Mucosa of gallbladder (tissue), 1 donor: ENCODE measurements at regions not wholly inside any gene's neighbourhood (a gene's known extent, or its start where the extent isn't known, plus 50 kb on each side); places are given as distances from the start of the nearest gene placed in this dataset.

Experiments used
- DNase-seq: peaks from one replicate; pipeline ENCODE4 v3.0.0-alpha.2; 2020; ENCODE audit warnings: low spot score
- donor health status: DM: no; HTN: no; CAD: no.

DNA sequence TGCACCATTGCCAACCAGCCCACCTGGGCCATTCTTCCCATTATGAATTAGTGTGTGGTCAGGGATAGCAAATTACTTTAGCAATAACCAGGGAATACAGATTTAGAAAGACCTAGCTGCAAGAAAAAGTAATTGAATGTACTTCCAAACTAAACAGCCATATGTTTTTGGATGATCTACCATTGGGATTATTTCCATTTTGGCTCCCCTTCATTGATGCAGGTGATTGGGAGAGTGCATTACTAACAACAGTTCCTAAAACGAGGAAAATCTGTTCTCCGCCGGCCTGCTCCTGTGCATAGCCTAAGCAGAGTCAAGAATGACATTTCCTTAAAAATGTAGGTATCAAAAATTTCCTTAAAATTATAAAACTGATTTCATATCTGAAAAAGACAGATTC lies 58.5 kb downstream of the MAIP1 start:
- no peak for DNase-seq

DNA sequence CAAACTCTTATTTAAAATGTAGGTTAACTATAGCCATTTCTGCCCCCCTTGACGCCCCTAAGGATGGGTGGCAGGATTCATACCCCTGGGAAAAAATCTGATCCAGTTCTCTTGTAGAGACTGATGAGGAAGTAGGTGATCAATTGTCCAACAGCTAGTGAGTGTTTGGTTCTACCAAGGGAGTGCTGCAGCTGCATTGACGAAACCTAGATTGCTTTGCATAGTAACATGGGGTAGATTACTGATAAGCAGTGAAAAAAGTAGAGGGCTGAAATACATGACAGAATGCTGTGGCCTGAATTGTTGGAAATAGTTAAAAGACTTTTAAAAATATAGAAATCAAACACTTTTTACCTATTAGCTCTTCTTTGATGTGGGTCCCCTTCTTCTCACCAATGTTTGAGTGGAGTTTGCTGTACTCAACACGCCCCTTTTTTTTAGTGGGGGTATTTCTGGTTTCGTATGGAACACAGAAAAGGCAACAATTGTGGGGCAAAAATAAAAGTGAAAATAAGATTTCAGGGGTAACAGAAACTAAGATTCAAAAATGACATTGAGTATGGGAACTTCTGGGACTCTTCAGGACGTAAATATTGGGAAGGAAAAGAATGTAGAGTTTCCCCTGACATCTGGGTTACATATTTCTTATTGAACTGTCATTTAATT lies 66.2 kb downstream of the MAIP1 start:
- DNase-seq = no peak

GRCh38 chr2:200022511-200022910 lies 67.1 kb downstream of the MAIP1 start:
- DNase-seq = no peak

- DNase-seq = no peak
These were observed 68.2 kb downstream of the MAIP1 start for GRCh38 chr2:200023570-200023969.

- DNase-seq = no peak
These were observed 70.3 kb downstream of the MAIP1 start for GRCh38 chr2:200025717-200026116.

DNA sequence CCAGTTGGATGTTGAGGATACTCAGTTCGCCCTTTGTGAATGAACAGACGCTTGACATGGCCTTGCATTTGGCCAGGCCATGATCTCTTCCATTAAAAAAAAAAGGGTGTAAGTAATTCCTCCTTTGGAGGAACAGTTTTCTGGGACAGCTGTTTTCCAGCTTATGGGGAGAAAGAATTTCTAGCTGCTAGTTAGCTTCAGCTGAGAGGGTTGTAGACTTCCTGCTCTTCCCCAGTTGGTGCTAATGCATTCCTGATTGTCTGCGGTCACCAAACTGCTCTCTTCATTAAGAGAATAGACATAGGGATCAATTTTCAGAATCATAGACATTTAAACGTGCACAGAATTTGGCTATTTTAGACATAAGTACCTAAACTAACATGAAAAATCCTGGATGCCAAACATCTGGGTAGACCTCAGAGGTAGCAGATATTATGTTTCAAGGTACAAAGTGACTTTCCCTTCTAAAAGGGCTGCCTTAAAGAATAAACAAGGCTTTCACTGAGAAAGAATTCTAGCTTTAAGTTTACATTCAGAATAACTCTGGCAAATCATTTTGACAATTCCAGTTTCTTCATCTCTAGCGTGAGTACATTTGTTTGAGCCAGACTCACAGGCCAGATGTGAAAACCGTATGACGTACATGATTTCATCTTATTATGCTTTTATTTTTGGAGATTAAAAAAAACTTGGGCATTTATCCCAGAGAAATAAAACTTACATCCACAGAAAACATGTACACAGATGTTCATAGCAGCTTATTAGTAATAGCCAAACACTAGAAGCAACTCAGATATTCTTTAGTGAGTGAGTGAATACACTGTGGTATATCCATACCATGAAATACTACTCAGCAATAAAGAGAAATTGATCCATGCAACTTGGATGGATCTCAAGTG lies 71.2 kb downstream of the MAIP1 start:
- DNase-seq = no peak

GRCh38 chr2:200028998-200029397 lies 73.6 kb downstream of the MAIP1 start:
- DNase-seq = no peak

DNA sequence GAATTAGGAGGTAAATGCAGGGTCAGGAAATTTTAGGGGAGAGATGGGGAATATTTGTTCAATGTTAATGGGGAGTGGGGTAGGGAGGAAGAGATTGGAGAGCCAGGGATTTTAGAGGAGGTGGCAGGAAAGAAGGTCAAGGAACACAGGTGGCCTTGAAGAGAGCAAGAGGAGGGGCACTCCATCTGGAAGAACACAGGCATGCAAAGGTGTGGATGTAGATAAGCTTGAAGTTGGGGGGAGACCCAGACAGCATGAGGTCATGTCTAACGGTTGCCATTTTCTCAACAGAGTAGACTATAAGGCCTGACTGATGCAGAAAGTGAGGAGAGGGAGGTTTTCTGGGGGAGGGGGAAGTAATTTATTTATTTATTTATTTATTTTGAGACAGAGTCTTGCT lies 77.5 kb downstream of the MAIP1 start:
- no peak for DNase-seq

GRCh38 chr2:200033929-200034328 lies 78.5 kb downstream of the MAIP1 start:
- DNase-seq = no peak

- DNase-seq = no peak
These were observed 79.4 kb downstream of the MAIP1 start for GRCh38 chr2:200034816-200035215.

DNA sequence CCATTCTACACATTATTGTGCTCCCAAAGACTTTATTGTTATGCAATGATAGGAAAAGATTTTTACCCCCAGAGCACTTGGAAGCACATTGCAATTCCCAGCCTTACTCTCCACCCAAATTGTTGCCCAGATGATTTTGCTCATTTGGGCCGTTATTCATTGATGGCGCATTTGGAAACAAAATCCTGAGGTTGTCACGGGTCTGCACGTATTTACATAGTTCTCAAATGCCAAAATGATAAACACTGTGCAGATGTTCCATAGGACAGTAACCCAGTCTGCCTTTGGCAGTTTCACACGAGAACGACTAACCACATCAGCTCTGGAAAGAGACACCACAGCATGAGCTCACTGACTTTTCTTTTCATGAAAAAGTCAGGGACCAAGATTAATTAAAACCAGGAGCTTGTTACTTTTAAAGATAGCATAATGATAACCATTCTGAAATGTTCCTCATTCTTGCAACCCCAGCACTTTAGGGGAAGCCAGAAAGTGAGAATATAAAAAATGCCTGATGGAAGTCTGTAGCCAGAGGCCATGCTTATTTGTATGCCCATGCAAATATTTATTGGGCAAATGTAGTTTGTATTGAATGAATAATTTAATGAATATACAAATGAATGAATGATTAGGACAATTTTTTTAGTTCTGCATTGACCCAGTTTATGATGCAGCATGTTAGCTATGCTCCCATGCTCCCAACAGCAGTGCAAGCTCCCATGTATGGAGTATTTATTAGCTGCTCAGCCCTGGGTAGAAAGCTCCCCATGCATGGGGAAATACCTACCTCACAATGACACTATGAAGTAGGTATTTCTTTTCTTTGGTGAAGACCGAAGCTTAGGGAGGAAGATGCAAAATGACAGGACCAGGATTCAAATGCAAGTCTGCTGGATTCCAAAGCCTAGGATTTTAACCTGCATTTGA lies 84.6 kb downstream of the MAIP1 start:
- DNase-seq = peak; percentile 42

GRCh38 chr2:200040831-200041230 lies 85.4 kb downstream of the MAIP1 start:
- DNase-seq = no peak

- no peak for DNase-seq
These were observed 86.3 kb downstream of the MAIP1 start for GRCh38 chr2:200041639-200042038.

DNA sequence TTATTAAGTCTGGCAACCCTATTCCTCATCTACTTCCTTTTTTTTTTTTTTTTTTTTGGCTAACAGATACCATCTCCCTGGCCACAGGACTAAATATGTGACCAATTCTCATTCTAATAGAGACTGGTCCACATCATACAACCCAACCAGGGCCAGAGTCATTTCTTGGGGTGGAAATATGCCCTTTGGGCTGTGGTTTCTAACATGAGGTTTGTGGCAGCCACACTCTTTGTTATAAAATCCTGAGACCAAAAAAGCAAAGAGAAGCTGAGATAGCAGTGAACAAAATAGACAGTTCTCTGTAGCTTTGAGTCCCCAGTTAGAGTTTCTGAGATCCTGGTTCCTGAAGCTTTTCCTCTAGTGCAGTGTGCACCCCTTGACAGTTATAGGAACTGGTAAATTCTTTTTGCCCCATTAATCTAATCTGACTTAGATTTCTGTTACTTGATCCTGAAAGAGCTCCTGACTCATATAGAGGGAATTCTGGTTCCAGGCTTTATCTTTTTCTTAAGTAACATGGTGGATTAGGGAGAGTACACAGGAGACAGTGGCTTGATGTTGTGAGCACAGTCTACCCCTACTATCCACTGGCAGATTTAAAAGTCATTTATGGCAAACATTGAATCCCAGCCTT lies 86.8 kb downstream of the MAIP1 start:
- no peak for DNase-seq

- DNase-seq = no peak
These were observed 87.6 kb downstream of the MAIP1 start for GRCh38 chr2:200042944-200043343.

GRCh38 chr2:200044453-200044852 lies 89.1 kb downstream of the MAIP1 start:
- no peak for DNase-seq

GRCh38 chr2:200048421-200048820 lies 93.0 kb downstream of the MAIP1 start:
- DNase-seq = no peak

DNA sequence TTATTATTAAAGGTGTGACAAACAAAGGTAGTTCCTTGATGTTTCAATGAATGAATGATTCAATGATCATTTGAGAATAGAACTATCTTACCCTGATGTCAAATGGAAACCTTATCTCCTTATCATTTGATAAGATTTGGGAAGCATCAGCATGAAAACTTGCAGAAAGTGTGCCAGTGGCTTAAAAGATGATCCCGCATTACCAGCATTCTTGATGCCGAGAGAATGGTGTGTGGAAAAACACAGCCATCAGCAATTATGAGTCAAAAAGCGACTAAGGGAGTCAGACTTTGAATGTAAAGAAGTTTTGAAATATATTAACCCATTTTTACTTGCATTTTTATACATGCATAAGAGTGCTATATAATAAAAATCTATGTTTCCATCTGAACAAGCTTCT lies 93.7 kb downstream of the MAIP1 start:
- DNase-seq = no peak

DNA sequence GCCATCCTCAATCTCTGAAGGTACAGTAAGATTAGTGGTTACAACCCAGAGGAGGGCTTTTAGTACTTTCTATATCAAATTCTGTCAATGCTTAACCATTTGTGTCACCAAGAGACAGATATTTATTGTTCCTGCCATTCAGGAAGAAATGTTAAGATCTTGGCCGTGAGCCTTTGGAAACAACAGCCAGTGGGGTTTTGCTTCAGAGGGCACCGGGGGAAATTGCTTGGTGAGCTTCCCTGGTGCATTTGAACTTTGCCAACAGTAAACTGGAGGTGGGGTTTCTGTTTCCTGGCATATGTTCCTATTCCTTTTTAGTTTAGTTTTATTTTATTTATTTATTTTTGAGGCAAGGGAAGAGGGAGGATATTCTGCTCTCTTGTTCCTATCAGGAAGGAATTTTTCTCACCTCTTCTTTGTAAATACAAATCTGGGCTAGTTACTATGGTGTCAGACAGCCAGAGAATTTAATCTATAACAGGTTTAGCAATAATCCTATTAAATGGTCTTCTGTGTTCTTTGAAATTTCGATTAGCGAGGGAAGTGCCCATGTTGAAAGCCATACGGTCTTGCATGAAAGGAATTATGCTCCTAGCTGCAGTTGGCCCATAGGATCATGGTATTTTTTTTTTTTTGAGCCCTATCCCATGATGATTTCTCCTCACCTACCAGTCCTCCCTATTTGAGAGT lies 95.7 kb downstream of the MAIP1 start:
- DNase-seq = peak; percentile 52

DNA sequence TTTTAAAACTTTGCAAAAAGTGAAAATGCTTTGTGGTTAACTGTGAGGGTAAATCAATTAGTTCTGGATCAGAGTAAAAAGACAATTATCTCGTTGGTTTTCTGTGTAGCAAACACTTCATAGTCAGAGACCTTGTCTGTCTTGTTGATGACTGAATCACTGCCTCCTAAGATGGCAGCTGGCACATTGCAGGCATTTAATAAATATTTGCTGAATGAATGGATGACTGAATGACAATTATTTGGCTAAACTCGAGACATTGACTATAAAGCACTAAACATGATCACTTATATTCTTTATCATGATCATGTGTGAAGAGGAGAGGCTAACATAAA lies 96.2 kb downstream of the MAIP1 start:
- no peak for DNase-seq

DNA sequence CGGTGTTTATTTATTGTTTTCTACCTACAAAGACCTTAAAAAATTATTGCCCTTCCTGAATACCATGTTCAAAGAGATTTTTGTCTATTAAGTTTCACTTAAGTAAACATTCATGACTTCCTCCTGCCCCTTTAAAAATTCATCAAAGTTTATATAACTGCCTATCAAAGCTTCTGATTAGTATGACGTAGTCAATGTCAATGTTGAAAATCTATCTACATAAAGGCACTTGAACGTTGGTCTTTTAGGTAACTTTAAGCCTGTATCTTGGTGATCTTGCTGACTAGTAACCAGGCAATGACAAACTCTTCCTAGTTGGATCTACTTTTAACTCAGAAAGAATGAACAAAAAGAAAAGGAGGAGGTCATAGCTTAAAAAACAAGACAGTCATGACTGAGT lies 97.2 kb downstream of the MAIP1 start:
- DNase-seq = no peak
